Skeletal muscle satellite cell (primary cell): ENCODE measurements at regions not wholly inside any gene's neighbourhood (a gene's known extent, or its start where the extent isn't known, plus 50 kb on each side); places are given as distances from the start of the nearest gene placed in this dataset.
A peak's percentile ranks its signal among the peaks of the same experiment; 100 is the strongest.

Experiments used
- H3K27me3 ChIP-seq: 2 replicates; pipeline ENCODE4 v1.7.0; 2013; ENCODE audit warnings: low read length; ENCODE audit not compliant: control insufficient read depth, insufficient read depth
- H3K36me3 ChIP-seq: 2 replicates; pipeline ENCODE4 v1.7.0; 2013; ENCODE audit warnings: mild to moderate bottlenecking, control low read depth, low read length; ENCODE audit not compliant: insufficient read depth
- H3K4me1 ChIP-seq: 2 replicates; pipeline ENCODE4 v1.7.0; 2013; ENCODE audit warnings: low read length; ENCODE audit not compliant: control insufficient read depth, insufficient read depth
- H3K4me2 ChIP-seq: 2 replicates; pipeline ENCODE4 v1.7.0; 2013; ENCODE audit warnings: mild to moderate bottlenecking, low read length
- H3K4me3 ChIP-seq: 2 replicates; pipeline ENCODE4 v1.7.0; 2013; ENCODE audit warnings: low read length
- H3K9ac ChIP-seq: 2 replicates; pipeline ENCODE4 v1.7.0; 2013; ENCODE audit warnings: mild to moderate bottlenecking, low read depth, low read length, moderate library complexity
- H3K9me3 ChIP-seq: replicated peaks from 2 replicates; pipeline ENCODE4 v1.7.0; 2013; ENCODE audit warnings: mild to moderate bottlenecking, control low read depth, low read length

- no peaks in the 10 kb centered on the region for H3K36me3 ChIP-seq
- H3K4me2 ChIP-seq = peak overlapping the region; percentile 40
- H3K27me3 ChIP-seq = no peaks in the 10 kb centered on the region
- H3K4me1 ChIP-seq = peaks cover 17% of the 10 kb centered on the region
- no peaks in the 10 kb centered on the region for H3K9me3 ChIP-seq
- H3K4me3 ChIP-seq = no peak overlapping the region
- H3K9ac ChIP-seq = no peak overlapping the region
Measured at GRCh38 chr6:169141671-169142537, 111.7 kb downstream of the THBS2 start.

- no peak overlapping the region for H3K4me3 ChIP-seq
- peaks cover 17% of the 10 kb centered on the region for H3K4me1 ChIP-seq
- no peaks in the 10 kb centered on the region for H3K36me3 ChIP-seq
- no peaks in the 10 kb centered on the region for H3K9me3 ChIP-seq
- peak overlapping the region; percentile 10 for H3K4me2 ChIP-seq
- no peak overlapping the region for H3K9ac ChIP-seq
- H3K27me3 ChIP-seq = no peaks in the 10 kb centered on the region
Measured at GRCh38 chr6:169140986-169141495, 112.6 kb downstream of the THBS2 start.

GRCh38 chr6:169139179-169139971, 114.3 kb downstream of the THBS2 start:
- no peaks in the 10 kb centered on the region for H3K36me3 ChIP-seq
- no peak overlapping the region for H3K4me2 ChIP-seq
- no peaks in the 10 kb centered on the region for H3K27me3 ChIP-seq
- no peak overlapping the region for H3K9ac ChIP-seq
- H3K9me3 ChIP-seq = no peaks in the 10 kb centered on the region
- H3K4me3 ChIP-seq = no peak overlapping the region
- H3K4me1 ChIP-seq = peaks cover 17% of the 10 kb centered on the region

GRCh38 chr6:169132352-169132940, 121.2 kb downstream of the THBS2 start:
- Histone ChIP-seq H3K4me1 (no peaks in the 10 kb centered on the region), H3K4me3 (no peak overlapping the region), H3K9me3 (no peaks in the 10 kb centered on the region), H3K27me3 (no peaks in the 10 kb centered on the region), H3K9ac (no peak overlapping the region), H3K36me3 (no peaks in the 10 kb centered on the region), H3K4me2 (no peak overlapping the region)

GRCh38 chr6:169131390-169131789, 122.3 kb downstream of the THBS2 start:
- H3K9ac ChIP-seq = no peak overlapping the region
- no peaks in the 10 kb centered on the region for H3K36me3 ChIP-seq
- no peak overlapping the region for H3K4me2 ChIP-seq
- no peak overlapping the region for H3K4me3 ChIP-seq
- H3K9me3 ChIP-seq = no peaks in the 10 kb centered on the region
- H3K4me1 ChIP-seq = no peaks in the 10 kb centered on the region
- no peaks in the 10 kb centered on the region for H3K27me3 ChIP-seq

- Histone ChIP-seq H3K9ac (no peak overlapping the region), H3K9me3 (no peaks in the 10 kb centered on the region), H3K36me3 (no peaks in the 10 kb centered on the region), H3K27me3 (no peaks in the 10 kb centered on the region), H3K4me3 (no peak overlapping the region), H3K4me1 (no peaks in the 10 kb centered on the region), H3K4me2 (no peak overlapping the region)
Measured at GRCh38 chr6:169130113-169130512, 123.5 kb downstream of the THBS2 start.

GRCh38 chr6:169121013-169121412, 132.6 kb downstream of the THBS2 start:
- Histone ChIP-seq H3K9me3 (no peaks in the 10 kb centered on the region), H3K9ac (no peak overlapping the region), H3K4me1 (no peaks in the 10 kb centered on the region), H3K27me3 (no peaks in the 10 kb centered on the region), H3K4me2 (no peak overlapping the region), H3K4me3 (no peak overlapping the region), H3K36me3 (no peaks in the 10 kb centered on the region)

GRCh38 chr6:169119669-169120068, 134.0 kb downstream of the THBS2 start:
- H3K9ac ChIP-seq = no peak overlapping the region
- H3K4me2 ChIP-seq = no peak overlapping the region
- no peaks in the 10 kb centered on the region for H3K27me3 ChIP-seq
- H3K4me1 ChIP-seq = no peaks in the 10 kb centered on the region
- no peaks in the 10 kb centered on the region for H3K9me3 ChIP-seq
- H3K4me3 ChIP-seq = no peak overlapping the region
- no peaks in the 10 kb centered on the region for H3K36me3 ChIP-seq

- Histone ChIP-seq H3K4me2 (no peak overlapping the region), H3K9ac (no peak overlapping the region), H3K4me3 (no peak overlapping the region), H3K36me3 (no peaks in the 10 kb centered on the region), H3K9me3 (no peaks in the 10 kb centered on the region), H3K27me3 (no peaks in the 10 kb centered on the region), H3K4me1 (no peaks in the 10 kb centered on the region)
Measured at GRCh38 chr6:169118346-169118830, 135.3 kb downstream of the THBS2 start.

GRCh38 chr6:169117663-169118062, 136.0 kb downstream of the THBS2 start:
- Histone ChIP-seq H3K4me2 (no peak overlapping the region), H3K4me1 (no peaks in the 10 kb centered on the region), H3K36me3 (no peaks in the 10 kb centered on the region), H3K27me3 (no peaks in the 10 kb centered on the region), H3K9ac (no peak overlapping the region), H3K9me3 (no peaks in the 10 kb centered on the region), H3K4me3 (no peak overlapping the region)

GRCh38 chr6:169115632-169116031, 138.0 kb downstream of the THBS2 start:
- Histone ChIP-seq H3K36me3 (no peaks in the 10 kb centered on the region), H3K4me1 (no peaks in the 10 kb centered on the region), H3K27me3 (no peaks in the 10 kb centered on the region), H3K4me2 (no peak overlapping the region), H3K9ac (no peak overlapping the region), H3K4me3 (no peak overlapping the region), H3K9me3 (no peaks in the 10 kb centered on the region)
